Activated gamma-delta T cell treated with Interleukin-2 at 50 U/mL for 16 hours (primary cell): ENCODE measurements at regions not wholly inside any gene's neighbourhood (a gene's known extent, or its start where the extent isn't known, plus 50 kb on each side); places are given as distances from the start of the nearest gene placed in this dataset.
"Not testable (repeated sequence)": the region's sequence is repeated elsewhere in the genome, so short reads cannot be mapped to it uniquely, and the experiment has no call there.

Experiments
- DNase-seq: peaks from one replicate; pipeline ENCODE4 v3.0.0-alpha.2; 2020

DNA sequence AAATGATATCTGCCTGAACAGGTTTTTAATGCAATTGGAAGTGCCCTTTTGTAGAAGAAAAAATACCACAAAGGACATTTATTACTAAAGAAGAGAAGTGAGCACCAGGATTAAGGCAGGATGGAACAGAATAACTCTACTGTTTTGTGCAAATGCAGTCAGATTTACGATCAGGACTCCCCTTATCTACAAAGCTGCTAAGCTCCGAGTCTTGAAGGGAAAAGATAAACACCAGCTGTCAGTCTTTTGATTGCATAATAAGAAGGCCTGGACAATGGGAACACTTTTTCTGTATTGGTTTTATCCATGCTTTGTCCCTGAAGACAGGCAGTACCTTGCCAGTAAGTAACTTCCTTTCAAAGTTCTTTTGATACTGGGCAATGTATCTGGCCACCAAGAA lies 797.9 kb upstream of the SLC35B3 start:
- DNase-seq, result no peak

DNA sequence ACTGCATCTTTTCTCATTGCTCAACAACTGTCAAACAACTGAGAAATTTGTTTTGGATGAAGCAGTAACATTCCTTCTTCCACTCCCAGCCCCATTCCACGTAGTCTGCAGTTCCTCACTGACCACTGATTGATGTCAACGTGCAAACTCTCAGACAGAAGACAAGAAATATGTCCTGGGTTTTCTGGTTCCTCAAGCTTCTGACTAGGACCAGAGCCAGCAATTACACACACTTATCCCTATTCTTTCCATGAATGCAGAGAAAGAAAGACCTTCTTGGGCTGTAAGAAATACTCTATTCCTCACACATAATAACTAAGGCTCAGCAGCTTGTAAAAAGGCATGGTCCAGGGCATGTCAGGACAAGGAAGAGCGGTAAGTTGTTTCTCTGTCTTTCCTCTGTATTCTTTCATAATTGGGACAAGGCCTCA lies 790.1 kb upstream of the SLC35B3 start:
- DNase-seq, result no peak

DNA sequence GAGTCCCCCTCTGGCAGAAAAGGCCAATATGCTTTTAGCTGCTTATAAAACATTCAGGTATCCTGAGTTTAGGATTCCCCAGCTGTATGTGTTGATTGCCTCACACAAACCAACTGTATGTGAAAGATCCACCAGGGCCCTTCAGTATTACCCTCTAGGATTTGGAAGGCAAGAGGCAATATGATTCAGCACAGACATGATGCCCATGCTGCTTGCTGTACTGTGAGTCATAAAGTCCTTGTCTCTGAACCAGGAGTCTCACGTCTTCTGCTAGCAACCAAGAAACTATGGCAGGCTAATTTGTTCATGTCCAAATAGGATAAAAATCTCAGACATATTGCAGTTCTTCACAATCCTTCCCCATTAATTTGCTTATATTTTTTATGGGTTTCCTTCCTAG lies 789.2 kb upstream of the SLC35B3 start:
- DNase-seq, result no peak

DNA sequence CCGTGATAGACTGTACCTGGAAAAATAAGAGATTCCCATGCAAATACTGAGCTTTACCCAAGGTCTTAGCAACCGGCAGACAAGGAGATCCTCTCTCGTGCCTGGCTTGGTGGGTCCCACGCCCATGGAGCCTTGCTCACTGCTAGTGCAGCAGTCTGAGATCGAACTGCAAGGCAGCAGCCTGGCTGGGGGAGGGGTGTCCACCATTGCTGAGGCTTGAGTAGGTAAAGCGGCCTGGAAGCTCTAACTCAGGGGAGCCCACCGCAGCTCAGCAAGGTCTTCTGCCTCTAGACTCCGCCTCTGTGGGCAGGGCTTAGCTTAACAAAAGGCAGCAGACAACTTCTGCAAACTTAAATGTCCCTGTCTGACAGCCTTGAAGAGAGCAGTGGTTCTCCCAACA lies 778.4 kb upstream of the SLC35B3 start:
- not testable (repeated sequence) for DNase-seq

DNA sequence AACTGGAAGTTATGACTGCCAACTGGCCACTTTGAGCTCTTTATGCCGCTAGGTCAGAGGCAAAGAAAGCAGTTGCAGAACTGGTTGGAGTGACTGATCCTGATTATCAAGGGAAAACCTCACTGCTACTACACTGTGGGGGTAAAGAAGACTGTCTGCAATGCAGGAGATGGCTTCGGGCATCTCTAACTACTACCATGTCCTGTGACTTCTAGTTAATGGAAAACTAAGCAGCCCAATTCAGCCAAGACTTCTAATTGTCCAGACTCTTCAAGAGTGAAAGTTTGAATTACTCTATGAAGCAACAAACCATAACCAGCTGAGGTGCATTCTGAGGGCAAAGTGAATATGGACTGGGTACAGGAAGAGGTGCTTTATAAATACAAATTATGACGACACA lies 773.6 kb upstream of the SLC35B3 start:
- DNase-seq, result no peak

DNA sequence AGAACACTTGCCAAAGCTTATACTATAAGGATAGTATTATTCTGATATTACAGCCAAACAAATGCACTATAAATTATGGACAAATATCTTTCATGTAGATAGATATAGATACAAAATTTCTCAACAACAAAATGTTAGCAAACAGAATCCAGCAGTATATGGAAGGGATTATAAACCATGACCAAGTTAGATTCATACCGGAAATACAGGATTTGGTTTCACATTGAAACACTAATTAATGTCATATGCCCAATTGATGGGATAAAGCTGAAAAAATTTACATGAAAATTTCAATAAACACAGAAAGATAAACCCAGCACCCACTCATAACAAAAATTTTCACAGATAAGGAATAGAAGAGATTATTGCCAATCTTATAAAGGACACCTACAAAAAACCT lies 770.3 kb upstream of the SLC35B3 start:
- no peak for DNase-seq

DNA sequence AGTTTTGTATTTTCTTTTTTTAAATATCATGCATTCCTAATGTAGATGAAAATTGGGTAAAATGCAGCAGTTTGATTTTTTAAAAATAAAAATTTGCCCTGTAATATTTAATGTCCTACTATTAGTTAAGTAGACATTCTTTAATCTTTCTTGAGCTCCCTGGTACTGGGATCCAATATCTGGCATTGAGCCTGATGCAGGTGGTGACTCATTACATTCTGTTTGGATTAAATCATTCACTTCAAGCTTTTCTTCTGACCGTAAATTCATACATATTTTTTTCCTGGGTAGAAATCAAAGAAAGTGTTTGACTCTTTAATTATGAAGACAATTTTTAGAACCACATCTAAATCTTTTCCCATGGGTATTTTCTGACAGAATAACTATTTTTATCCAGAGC lies 768.8 kb upstream of the SLC35B3 start:
- DNase-seq, result no peak

DNA sequence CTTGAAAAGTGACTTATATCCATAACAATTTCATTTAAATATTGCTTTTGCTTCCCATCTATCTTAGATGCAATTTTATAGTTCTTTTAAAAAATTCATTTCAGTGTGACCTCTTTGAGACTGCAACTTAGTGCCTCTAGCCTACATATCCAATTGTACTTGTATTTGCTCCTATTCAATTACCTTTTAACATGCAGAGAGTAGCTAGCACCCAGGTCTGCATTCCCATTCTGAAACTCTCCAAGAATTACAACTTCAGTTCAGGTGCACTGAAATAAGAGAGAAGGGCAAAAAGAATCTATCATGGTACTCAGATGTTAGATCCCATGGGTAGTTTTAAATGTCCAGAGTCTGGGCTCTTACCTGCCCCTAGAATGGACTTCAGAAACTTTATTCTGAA lies 765.4 kb upstream of the SLC35B3 start:
- DNase-seq, result no peak

DNA sequence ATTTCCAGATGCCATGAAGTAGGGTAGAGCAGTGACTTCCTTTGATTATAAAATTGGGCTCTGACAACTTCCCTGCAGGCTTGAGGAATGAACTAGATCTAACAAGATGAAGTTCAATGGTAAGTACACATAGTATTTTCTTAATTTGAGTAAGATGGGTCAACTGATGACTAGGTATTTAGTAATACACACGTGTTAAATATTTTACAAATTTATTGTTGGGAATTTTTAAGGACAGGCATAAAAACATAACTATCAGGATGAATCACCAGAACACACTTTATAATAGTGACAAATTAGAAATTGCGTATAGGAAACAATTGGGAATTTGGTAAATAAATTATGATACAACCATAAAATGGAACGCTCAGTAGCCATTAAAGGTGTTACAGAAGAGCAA lies 762.4 kb upstream of the SLC35B3 start:
- no peak for DNase-seq

DNA sequence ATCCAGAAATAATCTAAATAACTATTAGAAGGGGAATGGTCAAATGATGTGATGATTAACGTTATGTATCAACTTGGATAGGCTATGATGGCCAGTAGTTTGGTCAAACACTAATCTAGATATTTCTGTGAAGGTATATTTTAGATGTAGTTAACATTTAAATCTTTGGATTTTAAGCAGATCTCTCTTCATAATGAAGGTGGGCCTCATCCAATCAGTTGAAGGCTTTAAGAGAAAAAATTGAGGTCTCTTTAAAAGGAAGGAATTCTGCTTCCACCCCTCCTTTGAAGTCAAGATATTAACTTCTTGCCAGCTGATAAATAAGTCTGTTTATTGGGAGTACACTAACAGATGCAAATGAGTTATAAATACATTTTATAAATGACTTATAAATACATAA lies 760.0 kb upstream of the SLC35B3 start:
- no peak for DNase-seq

DNA sequence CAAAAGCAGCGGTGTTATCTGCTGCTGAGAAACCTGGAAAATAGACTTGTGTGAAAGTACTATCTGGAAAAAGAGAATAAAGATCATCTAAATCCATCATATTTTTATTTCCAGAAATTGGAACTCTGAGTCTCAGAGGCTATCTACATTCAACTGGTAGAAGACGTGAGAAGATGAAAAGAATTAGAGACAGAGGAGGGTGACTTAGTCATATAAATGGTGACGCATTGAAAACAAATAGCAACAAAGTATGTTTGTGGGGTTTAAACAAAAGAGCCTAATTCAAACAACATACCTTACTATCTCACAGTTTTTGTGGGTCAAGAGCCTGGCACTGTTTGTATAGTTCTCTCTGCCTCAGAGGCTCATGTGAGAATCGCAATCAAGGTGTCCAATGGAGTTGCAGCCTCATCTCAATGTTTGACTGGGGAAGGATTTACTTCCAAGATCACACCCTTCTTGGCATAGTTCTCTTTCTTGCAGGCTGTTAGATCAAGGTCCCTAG lies 757.1 kb upstream of the SLC35B3 start:
- DNase-seq, result no peak

DNA sequence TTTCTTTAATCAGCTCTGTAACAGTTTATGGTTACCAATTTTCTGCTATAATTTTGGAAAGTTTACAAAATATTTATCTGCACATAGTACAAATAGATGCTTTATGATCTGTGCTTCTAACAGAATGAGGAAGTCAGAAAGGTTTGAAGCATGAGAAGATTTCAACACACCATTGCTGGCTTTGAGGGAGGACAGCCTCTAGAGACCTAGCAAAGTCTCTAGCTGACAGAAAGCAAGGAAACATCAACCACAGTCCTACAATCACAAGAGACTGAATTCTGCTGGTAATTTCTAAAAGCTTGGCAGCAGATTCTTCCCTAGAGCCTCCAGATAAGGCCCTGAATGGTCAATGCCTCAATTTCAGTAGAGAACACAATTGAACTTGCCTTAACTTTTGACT lies 750.8 kb upstream of the SLC35B3 start:
- no peak for DNase-seq

DNA sequence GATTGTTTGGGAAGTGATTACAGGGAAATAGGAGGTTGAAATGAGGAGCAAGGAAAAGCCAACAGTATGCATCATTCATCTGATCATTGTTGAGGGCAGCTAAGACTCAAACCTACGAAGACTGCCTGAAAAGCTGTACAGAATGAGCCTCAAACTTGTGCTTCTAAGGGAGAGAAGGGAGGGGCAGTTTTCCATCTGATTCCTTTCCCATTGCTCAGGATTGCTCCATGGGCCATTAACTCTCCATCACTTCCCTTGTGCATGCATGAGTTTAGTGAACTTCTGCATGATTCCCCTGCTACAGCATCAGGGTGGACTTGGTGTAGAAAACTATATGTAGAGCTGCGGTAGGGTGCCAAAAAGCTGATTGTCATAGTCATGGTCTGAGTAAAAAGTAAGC lies 742.7 kb upstream of the SLC35B3 start:
- no peak for DNase-seq

DNA sequence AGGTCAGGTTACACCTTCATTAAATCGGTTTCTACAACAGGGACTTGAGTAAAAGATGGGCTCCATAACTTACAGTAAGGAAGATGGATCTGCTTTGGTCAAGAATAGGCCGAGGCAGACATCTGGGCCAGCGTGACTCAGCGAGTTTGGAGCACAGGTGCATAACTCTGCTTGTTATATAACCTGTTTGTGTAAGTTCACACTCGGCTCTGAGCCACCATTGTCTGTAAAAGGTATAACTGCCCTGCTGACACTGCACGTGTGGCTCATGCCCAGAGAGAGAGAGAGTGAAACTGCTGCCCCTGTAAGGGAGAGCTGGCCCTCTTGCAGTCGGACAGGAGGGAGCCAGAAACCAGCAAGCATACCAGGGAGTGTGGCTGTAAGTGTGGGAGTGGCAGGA lies 737.9 kb upstream of the SLC35B3 start:
- no peak for DNase-seq

DNA sequence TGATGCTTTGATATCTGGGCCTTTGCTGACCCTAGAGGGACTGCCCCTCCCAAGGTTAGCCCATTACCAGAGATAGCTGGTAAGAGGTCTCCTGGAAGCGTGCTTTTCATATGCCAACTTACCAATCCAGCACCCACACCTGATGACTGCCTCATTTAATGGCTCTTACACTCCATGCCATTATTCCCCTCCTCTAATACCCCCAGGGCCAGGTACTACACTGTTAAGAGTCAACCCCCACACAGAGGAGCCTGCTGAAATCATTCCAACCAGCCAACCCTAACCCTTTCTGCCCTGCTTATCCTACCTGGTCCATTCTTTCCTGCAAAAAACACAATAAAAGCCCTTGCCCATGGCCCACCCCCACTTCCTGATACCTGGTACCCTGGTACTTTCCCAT lies 736.8 kb upstream of the SLC35B3 start:
- no peak for DNase-seq

DNA sequence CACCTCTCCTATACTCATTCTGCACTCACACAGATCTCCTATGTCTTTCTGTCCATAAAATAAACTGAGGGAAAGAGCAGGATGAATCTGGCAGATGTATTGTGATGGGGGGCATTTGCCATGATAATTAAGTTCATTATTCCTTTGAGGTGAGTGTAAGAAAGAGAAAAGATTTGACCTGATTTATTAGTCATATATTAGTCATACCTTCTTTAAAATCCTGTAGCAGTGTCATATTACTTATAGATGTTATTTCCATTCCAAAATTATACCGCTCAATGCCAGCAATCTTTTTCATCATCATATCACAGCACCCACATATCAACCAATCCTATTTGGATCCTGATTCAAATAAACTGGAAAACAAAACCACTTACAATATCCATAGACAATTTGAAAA lies 733.3 kb upstream of the SLC35B3 start:
- DNase-seq, result no peak

DNA sequence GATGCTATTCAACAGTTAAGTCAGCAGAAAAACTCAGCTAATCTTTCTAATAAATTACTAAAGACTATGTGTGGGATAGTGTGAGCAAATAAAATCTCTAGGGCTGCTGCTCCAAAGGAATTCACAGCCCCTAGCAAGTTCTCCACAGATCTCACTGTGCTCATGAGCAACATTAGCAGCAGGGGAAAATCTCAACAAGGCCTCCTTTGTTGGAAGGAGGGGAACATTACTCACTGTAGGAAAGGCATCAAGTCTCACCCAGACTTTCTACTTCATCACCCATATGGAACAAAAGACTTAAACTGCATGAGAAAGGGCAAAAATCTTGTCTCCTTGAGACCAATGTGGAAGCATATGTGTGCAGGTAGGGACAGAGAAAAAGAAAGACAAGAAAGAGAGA lies 726.4 kb upstream of the SLC35B3 start:
- no peak for DNase-seq

DNA sequence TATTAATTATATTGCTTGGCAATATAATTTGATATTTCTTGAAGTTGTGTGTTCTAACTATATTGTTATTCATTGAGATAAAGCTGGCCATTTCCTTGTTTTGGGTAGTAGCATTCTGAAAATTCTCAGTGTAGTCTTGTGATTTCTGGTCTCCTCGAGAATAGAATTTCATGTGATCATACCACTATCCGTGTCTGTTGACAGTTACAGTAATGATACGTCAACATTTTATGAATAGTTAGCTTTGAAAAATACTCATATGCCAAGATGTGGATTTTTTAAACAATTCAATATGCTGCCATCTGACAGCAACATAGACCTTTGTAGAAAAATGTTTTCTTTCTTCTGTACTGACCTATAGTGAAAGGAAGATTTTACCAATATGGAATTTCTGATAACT lies 723.7 kb upstream of the SLC35B3 start:
- no peak for DNase-seq

DNA sequence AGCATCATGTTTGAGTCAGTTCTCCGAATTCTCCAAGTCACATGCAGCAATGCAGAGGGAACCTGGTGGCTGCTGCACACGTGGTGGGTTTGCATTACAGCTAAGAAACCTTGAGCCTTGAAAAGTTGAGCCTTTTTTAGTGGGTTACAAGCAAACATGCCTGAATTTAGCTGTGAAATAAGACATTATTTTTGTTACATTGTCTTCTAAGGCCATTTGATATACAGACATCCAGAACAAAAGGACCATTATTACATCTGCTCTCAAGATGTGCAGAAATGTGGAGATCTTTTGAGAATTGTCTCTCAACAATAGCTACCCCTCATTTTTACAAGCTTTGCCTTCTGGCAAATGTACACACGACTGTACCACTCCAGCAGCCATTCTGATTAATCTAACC lies 720.5 kb upstream of the SLC35B3 start:
- DNase-seq, result no peak

DNA sequence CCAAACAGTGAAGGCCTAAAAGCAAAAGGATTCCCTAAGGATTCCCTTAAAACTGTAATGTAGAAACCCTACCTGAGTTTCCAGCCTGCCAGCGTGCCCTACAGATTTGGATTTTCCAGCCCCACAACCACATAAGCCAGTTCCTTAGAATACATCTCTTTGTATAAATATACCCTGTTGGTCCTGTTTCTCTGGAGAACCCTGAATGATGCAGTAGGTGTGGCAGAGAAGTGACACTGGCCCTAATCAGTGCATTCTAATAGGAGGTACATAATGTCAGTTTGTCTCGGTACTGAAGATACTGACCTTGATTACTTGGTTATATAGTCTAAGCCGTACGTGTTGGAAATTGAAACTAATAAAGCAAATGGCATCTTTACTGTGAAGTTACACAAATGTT lies 707.8 kb upstream of the SLC35B3 start:
- no peak for DNase-seq

DNA sequence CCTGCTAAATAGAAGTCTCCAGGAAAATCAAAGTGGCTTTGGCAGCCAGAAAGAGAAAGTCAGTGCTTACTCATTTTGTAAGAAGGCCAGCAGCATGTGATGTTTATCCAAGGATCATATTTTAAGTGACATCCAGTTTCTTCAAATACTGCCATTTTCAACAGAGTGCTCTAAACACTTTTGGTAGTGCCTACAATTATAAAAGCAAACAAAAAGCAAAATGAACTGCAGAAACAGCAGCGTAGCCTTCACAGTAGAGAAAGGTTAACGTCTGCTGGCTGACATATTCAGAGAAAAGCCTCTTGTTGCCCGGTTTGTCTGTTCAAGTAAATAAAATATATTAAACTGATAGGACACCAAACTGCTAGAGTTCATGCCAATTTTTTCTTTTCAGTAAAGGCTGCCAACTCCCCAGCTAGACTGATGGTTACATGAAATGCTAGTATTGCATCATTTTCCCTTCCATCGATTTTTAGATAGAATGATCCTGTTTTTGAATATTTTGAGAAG lies 705.7 kb upstream of the SLC35B3 start:
- DNase-seq, result no peak

DNA sequence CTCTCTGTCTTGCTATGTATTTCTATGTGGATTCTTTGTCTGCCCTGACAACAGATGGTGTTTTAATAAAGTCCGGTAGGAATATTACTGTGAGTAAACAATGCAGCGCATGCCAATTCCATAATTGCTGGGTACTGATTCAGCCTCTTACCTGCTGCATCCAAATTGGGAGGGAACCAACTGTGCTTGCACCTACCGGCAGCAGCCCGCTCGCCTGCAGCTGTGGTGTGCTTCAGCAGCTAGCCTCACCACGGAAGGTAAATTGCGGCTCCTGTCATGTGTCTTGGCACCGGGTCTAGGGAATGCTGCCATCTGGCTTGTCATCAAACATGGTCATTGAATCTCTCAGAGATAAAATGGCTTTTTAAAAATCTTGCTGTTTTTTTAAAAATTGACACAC lies 704.8 kb upstream of the SLC35B3 start:
- no peak for DNase-seq

DNA sequence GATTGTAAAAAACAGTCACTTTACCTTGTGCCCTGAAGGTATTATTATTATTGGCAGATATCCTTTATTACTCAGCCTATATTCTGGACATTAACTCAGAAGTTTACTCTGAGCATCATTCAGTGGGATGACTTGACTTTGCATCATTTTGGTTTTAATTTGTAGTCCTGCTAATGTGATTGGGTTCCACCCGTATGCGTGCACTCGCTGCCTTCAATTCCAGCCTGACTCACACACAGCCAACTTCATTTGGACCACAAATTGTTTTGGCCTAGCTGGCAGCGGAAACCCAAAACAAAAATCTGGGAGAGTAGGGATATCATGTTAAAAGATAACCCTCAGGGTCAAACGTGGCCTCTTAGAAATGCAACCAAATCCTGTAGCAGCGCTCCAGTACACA lies 704.4 kb upstream of the SLC35B3 start:
- no peak for DNase-seq

DNA sequence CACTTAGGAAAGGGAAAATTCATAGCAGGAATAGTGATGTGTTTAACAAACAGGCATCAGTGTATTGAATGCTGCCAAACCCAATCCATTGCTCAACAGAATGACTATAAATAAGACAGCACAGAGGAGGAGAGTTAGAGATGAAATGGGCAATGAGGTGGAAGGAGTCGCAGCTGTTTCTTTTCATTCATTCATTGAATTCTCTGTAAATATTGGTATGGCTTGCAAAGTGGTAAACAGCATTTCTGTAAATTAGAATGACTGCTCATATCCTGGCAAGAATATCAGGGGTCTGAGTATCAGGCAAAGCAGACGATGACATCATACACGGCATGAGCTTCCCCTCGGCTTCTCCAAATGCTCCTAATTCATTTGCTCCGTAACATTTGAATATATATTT lies 703.6 kb upstream of the SLC35B3 start:
- no peak for DNase-seq

DNA sequence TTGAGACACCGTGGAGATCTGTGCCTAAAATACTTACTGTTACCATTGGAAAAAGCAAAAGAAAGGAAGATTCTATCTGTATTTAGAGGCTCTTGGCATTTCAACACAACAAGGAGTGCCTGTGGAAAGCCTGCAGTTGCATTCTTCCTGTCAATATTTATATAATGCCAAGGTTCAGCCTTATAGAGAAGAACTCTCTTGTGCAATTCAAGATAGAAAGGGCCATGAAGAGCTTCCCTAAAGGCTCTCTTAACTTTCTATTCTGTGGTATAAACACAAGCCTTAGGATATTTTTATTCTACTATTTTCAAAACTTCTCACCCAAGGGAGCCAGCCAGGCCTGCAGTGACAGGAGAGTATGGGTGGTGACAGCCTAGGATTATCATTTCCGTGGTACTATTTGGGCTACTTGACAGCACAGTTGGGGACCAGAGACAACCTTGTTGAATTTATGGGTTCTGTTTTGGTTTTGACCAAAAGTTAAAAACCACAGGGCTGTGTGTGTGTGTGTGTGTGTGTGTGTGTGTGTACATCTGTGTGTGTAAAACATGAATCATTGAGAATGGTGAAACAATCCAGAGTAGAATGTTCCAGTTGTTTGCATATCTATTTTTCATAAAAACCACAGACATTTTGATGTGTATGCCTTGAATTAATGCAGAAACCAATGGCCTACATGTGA lies 700.9 kb upstream of the SLC35B3 start:
- DNase-seq, result no peak
